ENCODE measurements at regions not wholly inside any gene's neighbourhood (a gene's known extent, or its start where the extent isn't known, plus 50 kb on each side); places are given as distances from the start of the nearest gene placed in this dataset.

- Histone ChIP-seq H2BK120ac (replicated peaks; ENCODE audit: low read depth, low read length) (no peak overlapping the region), H2BK20ac (ENCODE audit: low read length) (no peak overlapping the region), H3K56ac (replicated peaks; ENCODE audit: insufficient read length, low read depth, low read length) (no peak overlapping the region), H4K20me1 (replicated peaks in 1 of 2; ENCODE audit: control insufficient read depth in 1 of 2, insufficient read depth in 2 of 2, low read length in 2 of 2) (no peaks in the 10 kb centered on the region), H2BK5ac (ENCODE audit: low read depth, low read length) (no peak overlapping the region), H3K36me3 (ENCODE audit: control insufficient read depth in 2 of 4, insufficient read depth in 4 of 4, low read length in 3 of 4) (no peaks in the 10 kb centered on the region), H3K79me2 (ENCODE audit: control insufficient read depth in 1 of 2, insufficient read depth in 2 of 2, low read length in 2 of 2) (no peaks in the 10 kb centered on the region), H2BK15ac (ENCODE audit: low read length) (no peak overlapping the region), H3K9me3 (ENCODE audit: insufficient read depth in 2 of 2, low read depth in 1 of 2, low read length in 1 of 2) (no peaks in the 10 kb centered on the region), H3K27me3 (replicated peaks in 1 of 4; ENCODE audit: control insufficient read depth in 3 of 4, extremely low read depth in 1 of 4, insufficient read depth in 3 of 4, low read length in 3 of 4) (no peaks in the 10 kb centered on the region), H3K18ac (ENCODE audit: extremely low read depth, low read length) (no peak overlapping the region), H2AFZ (ENCODE audit: low read length) (no peak overlapping the region), H3K23ac (ENCODE audit: insufficient read length) (no peak overlapping the region), H3K4ac (replicated peaks; ENCODE audit: insufficient read length, low read depth, low read length) (no peak overlapping the region), H3K23me2 (ENCODE audit: low read depth, low read length) (no peaks in the 10 kb centered on the region), H3K4me3 (ENCODE audit: extremely low read depth in 1 of 4, insufficient read depth in 2 of 4, low read depth in 3 of 4, low read length in 4 of 4) (no peak overlapping the region), H4K8ac (ENCODE audit: extremely low read depth, insufficient read depth, low read length) (no peak overlapping the region), H4K5ac (ENCODE audit: insufficient read length, low read depth, low read length) (no peak overlapping the region), H3K4me1 (replicated peaks in 1 of 4; ENCODE audit: control insufficient read depth in 3 of 4, insufficient read depth in 4 of 4, low read length in 3 of 4) (no peaks in the 10 kb centered on the region), H2BK12ac (ENCODE audit: low read depth, low read length) (no peak overlapping the region), H2AK5ac (ENCODE audit: low read depth, low read length) (no peak overlapping the region), H3K79me1 (ENCODE audit: low read depth, low read length) (no peaks in the 10 kb centered on the region), H3K27ac (ENCODE audit: low read depth, low read length) (no peak overlapping the region), H4K91ac (replicated peaks; ENCODE audit: insufficient read length, low read length) (no peak overlapping the region), H3K14ac (ENCODE audit: insufficient read length) (no peak overlapping the region), H3K9ac (replicated peaks in 1 of 4; ENCODE audit: extremely low read depth in 1 of 4, low read depth in 3 of 4, low read length in 3 of 4) (no peak overlapping the region), H3K4me2 (ENCODE audit: insufficient read depth in 1 of 2, low read depth in 2 of 2, low read length in 2 of 2) (no peak overlapping the region)
- ChIA-PET POLR2A (ENCODE audit: partially characterized antibody) (no interaction called here), CTCF (ENCODE audit: partially characterized antibody) (interaction anchor here (0.9 kb wide), 1 partner anchor 17 kb away, joined by 3 read pairs; no protein-coding TSS in a partner anchor)
- DNase-seq (ENCODE audit: low read depth in 1 of 2, low spot score in 2 of 2) (no peak), FAIRE-seq (no peak)
- WGBS, 2 experiments (ENCODE audit: extremely low coverage in 1 of 2, insufficient coverage in 1 of 2, insufficient read length in 1 of 2, insufficient replicate concordance in 2 of 2, low coverage in 1 of 2, low lambda C conversion rate in 2 of 2, missing lambda C conversion rate in 1 of 2) = 89% methylated on average over 2 of the region's 2 CpGs; no CpG with 5 or more reads in 1 of the 2 experiments
- TF ChIP-seq YY1 (IDR thresholded peaks at IDR 0.05; ENCODE audit: low read depth, low read length) (no peak), RAD21 (IDR thresholded peaks at IDR 0.05 in 1 of 2, conservative IDR thresholded peaks at IDR 0.05 in 1 of 2; ENCODE audit: low read depth in 2 of 2, low read length in 2 of 2) (no peak), MAFK (IDR thresholded peaks at IDR 0.05; ENCODE audit: low read depth, low read length) (no peak), GTF2F1 (IDR thresholded peaks at IDR 0.05; ENCODE audit: borderline replicate concordance, low read depth, low read length) (no peak), EZH2 (IDR thresholded peaks at IDR 0.05; ENCODE audit: low read depth, low read length, severe bottlenecking) (no peak), RNF2 (IDR thresholded peaks at IDR 0.05; ENCODE audit: borderline replicate concordance, low read depth, low read length, missing control alignments, poor library complexity, severe bottlenecking) (no peak), SP2 (IDR thresholded peaks at IDR 0.05; ENCODE audit: low read length) (no peak), SP1 (IDR thresholded peaks at IDR 0.05; ENCODE audit: low read depth, low read length) (no peak), KDM4A (IDR thresholded peaks at IDR 0.05; ENCODE audit: low read depth, low read length, severe bottlenecking) (no peak), TAF1 (IDR thresholded peaks at IDR 0.05; ENCODE audit: low read depth, low read length) (no peak), SP4 (IDR thresholded peaks at IDR 0.05; ENCODE audit: low read length) (no peak), CEBPB (IDR thresholded peaks at IDR 0.05; ENCODE audit: low read depth, low read length) (no peak), POLR2AphosphoS5 (IDR thresholded peaks at IDR 0.05; ENCODE audit: low read depth, low read length) (no peak)
Measured at GRCh38 chr2:35606394-35606793, 749.2 kb upstream of the CRIM1 start.

All from H1 (cell line).